ENCODE measurements at regions not wholly inside any gene's neighbourhood (a gene's known extent, or its start where the extent isn't known, plus 50 kb on each side); places are given as distances from the start of the nearest gene placed in this dataset.
A peak's percentile ranks its signal among the peaks of the same experiment; 100 is the strongest.

DNA sequence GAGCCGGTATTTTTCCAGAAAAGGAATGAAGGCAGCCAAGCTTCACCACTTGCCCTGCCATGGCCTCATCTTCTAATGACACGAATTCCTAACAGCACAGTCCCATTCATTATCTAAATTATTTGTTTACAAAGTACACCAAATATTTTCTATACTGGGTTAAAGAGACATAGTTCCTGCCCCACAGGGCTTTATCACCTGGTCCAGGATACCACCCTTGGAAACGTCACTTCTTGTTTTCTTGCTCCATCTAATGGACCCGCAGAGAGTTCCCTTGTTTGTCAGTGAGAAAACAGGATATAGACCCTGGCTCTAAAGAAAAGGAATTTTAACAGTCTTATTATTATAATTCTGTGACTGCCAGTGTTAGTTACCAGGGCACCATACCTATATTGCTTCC lies 1165.4 kb downstream of the GATA3 start:
- Histone ChIP-seq H3K9me2 (ENCODE audit: insufficient read depth) (no peaks in the 10 kb centered on the region), H3K4me3 (no peak overlapping the region), H3K36me3 (ENCODE audit: low read depth) (no peaks in the 10 kb centered on the region), H3K79me2 (ENCODE audit: insufficient read depth) (no peaks in the 10 kb centered on the region), H3K27me3 (replicated peaks; ENCODE audit: insufficient read depth) (no peaks in the 10 kb centered on the region), H3F3A (ENCODE audit: insufficient read depth) (no peaks in the 10 kb centered on the region), H4K20me1 (ENCODE audit: insufficient read depth) (no peaks in the 10 kb centered on the region), H3K9me3 (ENCODE audit: low read depth) (no peaks in the 10 kb centered on the region), H3K4me1 (ENCODE audit: insufficient read depth) (no peaks in the 10 kb centered on the region; the same call in 1 of the 2 replicates), H3K27ac (no peak overlapping the region), H3K9ac (no peak overlapping the region), H2AFZ (no peak overlapping the region), H3K4me2 (ENCODE audit: unreplicated experiment) (no peak overlapping the region)
- in situ Hi-C loops (cut with MboI): loop anchor here (10.0 kb wide), 2 partner anchors 85 to 1355 kb away; no protein-coding TSS in a partner anchor
- TF ChIP-seq EZH2phosphoT487 (IDR thresholded peaks at IDR 0.05; ENCODE audit: insufficient read depth, low read depth) (no peak), EZH2 (IDR thresholded peaks at IDR 0.05; ENCODE audit: insufficient read depth, poor library complexity, severe bottlenecking) (no peak)
- 34 to 37% methylated on average over 4 of the region's 4 CpGs for WGBS, 2 experiments (ENCODE audit: low coverage in 1 of 2, low lambda C conversion rate in 2 of 2, missing lambda C conversion rate in 2 of 2)
- no peak for DNase-seq

GRCh38 chr10:9222917-9223316 lies 1168.4 kb downstream of the GATA3 start:
- peaks cover 4% of the 10 kb centered on the region; the same call in 1 of the 2 replicates for H3K9me2 ChIP-seq (ENCODE audit: insufficient read depth)
- 40 to 45% methylated on average over 3 of the region's 3 CpGs for WGBS, 2 experiments (ENCODE audit: low coverage in 1 of 2, low lambda C conversion rate in 2 of 2, missing lambda C conversion rate in 2 of 2)

DNA sequence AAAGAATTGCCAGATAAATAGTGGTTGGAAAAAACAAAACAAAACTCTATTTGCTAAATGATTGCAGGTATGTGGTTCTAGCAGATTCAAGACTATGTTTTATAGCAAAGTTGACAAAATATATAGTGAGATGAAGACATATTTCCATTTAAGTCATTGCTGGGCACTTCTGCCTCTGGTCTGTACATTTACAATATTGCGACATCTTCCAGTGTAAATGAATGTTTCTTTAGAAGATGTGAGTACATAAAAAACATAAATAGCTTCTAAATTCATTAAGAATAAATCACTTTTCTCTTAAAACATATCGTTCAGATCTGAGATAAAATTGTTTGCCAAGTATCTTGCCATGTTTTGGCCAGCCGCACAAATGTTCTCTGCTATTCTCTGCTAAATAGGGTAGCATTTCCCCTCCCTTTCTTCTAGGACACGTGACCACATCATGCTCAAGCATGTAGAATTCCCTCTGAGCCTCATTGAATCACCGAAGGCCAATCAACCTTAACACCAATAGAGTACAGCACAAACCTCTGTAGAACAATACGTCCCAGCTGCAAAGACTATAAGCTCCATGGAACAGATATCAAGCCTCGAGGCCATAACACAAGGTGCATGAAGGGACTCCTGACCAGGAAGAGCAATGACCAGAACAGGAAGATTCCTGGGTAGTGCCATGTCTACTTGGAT lies 1173.3 kb downstream of the GATA3 start:
- Histone ChIP-seq H3K79me2 (ENCODE audit: insufficient read depth) (no peaks in the 10 kb centered on the region), H3K27ac (no peak overlapping the region), H4K20me1 (ENCODE audit: insufficient read depth) (no peaks in the 10 kb centered on the region), H3K27me3 (replicated peaks; ENCODE audit: insufficient read depth) (no peaks in the 10 kb centered on the region), H3F3A (ENCODE audit: insufficient read depth) (peaks cover 10% of the 10 kb centered on the region; the same call in 1 of the 2 replicates), H3K4me3 (no peak overlapping the region), H3K9me3 (ENCODE audit: low read depth) (no peaks in the 10 kb centered on the region), H2AFZ (no peak overlapping the region), H3K36me3 (ENCODE audit: low read depth) (no peaks in the 10 kb centered on the region), H3K9me2 (ENCODE audit: insufficient read depth) (peaks cover 10% of the 10 kb centered on the region; the same call in 1 of the 2 replicates), H3K4me1 (ENCODE audit: insufficient read depth) (peaks cover 11% of the 10 kb centered on the region), H3K4me2 (ENCODE audit: unreplicated experiment) (no peak overlapping the region), H3K9ac (no peak overlapping the region)
- no peak for DNase-seq
- 76 to 77% methylated on average over 7 of the region's 7 CpGs for WGBS, 2 experiments (ENCODE audit: low coverage in 1 of 2, low lambda C conversion rate in 2 of 2, missing lambda C conversion rate in 2 of 2)
- no peak for TF ChIP-seq EZH2 (IDR thresholded peaks at IDR 0.05; ENCODE audit: insufficient read depth, poor library complexity, severe bottlenecking)
- no peak for TF ChIP-seq EZH2phosphoT487 (IDR thresholded peaks at IDR 0.05; ENCODE audit: insufficient read depth, low read depth)
- in situ Hi-C loops (cut with MboI): no loop called here

More at GRCh38 chr10:9222917-9223316, 1168.4 kb downstream of the GATA3 start:
- H3K4me2 ChIP-seq (ENCODE audit: unreplicated experiment): peak overlapping the region; percentile 2
- DNase-seq: peak; percentile 63
- no peak overlapping the region for H3K27ac ChIP-seq
- no peaks in the 10 kb centered on the region for H3K36me3 ChIP-seq (ENCODE audit: low read depth)
- no peaks in the 10 kb centered on the region for H4K20me1 ChIP-seq (ENCODE audit: insufficient read depth)
- no peak overlapping the region for H3K4me3 ChIP-seq
- H3K27me3 ChIP-seq (replicated peaks; ENCODE audit: insufficient read depth): no peaks in the 10 kb centered on the region
- no peak overlapping the region for H3K9ac ChIP-seq
- H3K4me1 ChIP-seq (ENCODE audit: insufficient read depth): no peaks in the 10 kb centered on the region; the same call in 1 of the 2 replicates
- H2AFZ ChIP-seq: no peak overlapping the region
- TF ChIP-seq EZH2phosphoT487 (IDR thresholded peaks at IDR 0.05; ENCODE audit: insufficient read depth, low read depth): no peak
- no peak for TF ChIP-seq EZH2 (IDR thresholded peaks at IDR 0.05; ENCODE audit: insufficient read depth, poor library complexity, severe bottlenecking)
- H3K79me2 ChIP-seq (ENCODE audit: insufficient read depth): no peaks in the 10 kb centered on the region
- in situ Hi-C loops (cut with MboI): no loop called here
- no peaks in the 10 kb centered on the region for H3K9me3 ChIP-seq (ENCODE audit: low read depth)
- no peaks in the 10 kb centered on the region for H3F3A ChIP-seq (ENCODE audit: insufficient read depth)

DNA sequence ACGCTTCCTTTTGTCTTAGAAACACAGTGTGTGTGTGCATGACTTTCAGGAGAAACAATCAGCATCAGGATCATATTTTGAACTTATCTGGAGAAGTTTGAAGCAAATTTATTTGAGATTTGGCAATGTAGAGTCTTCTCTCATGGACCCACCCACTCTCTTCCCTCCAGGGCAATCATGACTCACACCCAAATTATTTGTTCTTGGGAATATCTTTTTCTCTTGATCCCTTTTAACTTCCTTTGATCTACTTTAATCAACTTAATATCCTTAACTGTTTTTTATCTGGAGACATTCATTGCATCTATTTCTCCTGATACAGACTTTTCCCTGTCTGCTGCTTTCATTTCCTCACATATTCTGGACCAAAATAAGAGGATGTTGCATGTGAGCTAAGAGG lies 1174.3 kb downstream of the GATA3 start:
- H3K4me2 ChIP-seq (ENCODE audit: unreplicated experiment): peak overlapping the region; percentile 69
- no peaks in the 10 kb centered on the region for H3K9me3 ChIP-seq (ENCODE audit: low read depth)
- H4K20me1 ChIP-seq (ENCODE audit: insufficient read depth): no peaks in the 10 kb centered on the region
- peak; percentile 67 for DNase-seq
- no peak overlapping the region; the same call in 1 of the 2 replicates for H3K27ac ChIP-seq
- H3K36me3 ChIP-seq (ENCODE audit: low read depth): no peaks in the 10 kb centered on the region
- WGBS, 2 experiments (ENCODE audit: low coverage in 1 of 2, low lambda C conversion rate in 2 of 2, missing lambda C conversion rate in 2 of 2): 48 to 56% methylated on average over 1 of the region's 1 CpG
- TF ChIP-seq EZH2phosphoT487 (IDR thresholded peaks at IDR 0.05; ENCODE audit: insufficient read depth, low read depth) (no peak), EZH2 (IDR thresholded peaks at IDR 0.05; ENCODE audit: insufficient read depth, poor library complexity, severe bottlenecking) (no peak)
- no peaks in the 10 kb centered on the region for H3K79me2 ChIP-seq (ENCODE audit: insufficient read depth)
- no peak overlapping the region for H3K9ac ChIP-seq
- H3K27me3 ChIP-seq (replicated peaks; ENCODE audit: insufficient read depth): no peaks in the 10 kb centered on the region
- peaks cover 11% of the 10 kb centered on the region for H3K4me1 ChIP-seq (ENCODE audit: insufficient read depth)
- H3K9me2 ChIP-seq (ENCODE audit: insufficient read depth): peaks cover 10% of the 10 kb centered on the region; the same call in 1 of the 2 replicates
- peak overlapping the region; percentile 31; the same call in 1 of the 2 replicates for H3K4me3 ChIP-seq
- in situ Hi-C loops (cut with MboI): no loop called here
- H2AFZ ChIP-seq: 0 out of 2 replicates have a peak overlapping the region, but pooled peaks have one; percentile 10
- peaks cover 10% of the 10 kb centered on the region; the same call in 1 of the 2 replicates for H3F3A ChIP-seq (ENCODE audit: insufficient read depth)
